ENCODE measurements at regions not wholly inside any gene's neighbourhood (a gene's known extent, or its start where the extent isn't known, plus 50 kb on each side); places are given as distances from the start of the nearest gene placed in this dataset.

DNA sequence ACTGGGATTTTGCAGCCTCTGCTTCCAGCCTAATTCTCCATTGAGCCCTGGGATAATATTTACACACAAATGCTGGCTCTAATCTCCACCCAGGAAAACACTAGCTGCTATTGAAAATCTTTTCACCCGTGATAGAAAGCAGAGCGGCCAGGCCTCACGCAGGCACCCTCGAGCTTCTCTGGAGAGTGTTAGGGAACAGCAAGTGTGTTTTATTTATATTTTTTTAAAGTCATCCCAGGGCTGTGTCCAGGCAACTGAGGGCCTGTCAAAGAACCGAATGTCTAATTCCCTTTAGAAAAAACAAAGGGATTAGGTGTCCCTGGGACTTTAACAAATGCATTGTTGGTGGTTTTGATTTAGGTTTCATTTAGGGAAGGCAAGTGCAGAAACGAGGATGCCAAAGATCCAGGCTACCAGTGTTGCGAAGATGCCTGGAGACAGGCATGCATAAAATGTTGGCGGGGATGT lies 51.2 kb upstream of the SPRY4 start:
- no peak for DNase-seq (ENCODE audit: low spot score)
